ENCODE measurements at regions not wholly inside any gene's neighbourhood (a gene's known extent, or its start where the extent isn't known, plus 50 kb on each side); places are given as distances from the start of the nearest gene placed in this dataset.

DNA sequence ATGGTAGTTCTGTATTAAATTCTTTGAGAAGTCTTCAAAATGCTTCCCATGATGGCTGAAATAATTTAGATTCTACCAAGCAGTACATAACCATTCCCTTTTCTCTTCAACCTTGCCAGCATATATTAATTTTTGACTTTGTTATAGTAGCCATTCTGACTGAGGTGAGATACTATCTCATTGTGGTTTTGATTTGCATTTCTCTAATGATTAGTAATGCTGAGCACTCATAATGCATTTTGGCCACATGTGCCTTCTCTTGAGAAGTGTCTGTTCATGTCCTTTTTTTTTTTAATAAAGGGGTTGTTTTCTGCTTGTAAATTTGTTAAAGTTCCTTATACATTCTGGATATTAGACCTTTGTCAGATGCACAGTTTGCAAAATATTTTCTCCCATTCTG, 173.9 kb downstream of the CALCRL start:
- Mint-ChIP-seq H3K9me3 (peaks cover 2% of the 10 kb centered on the region), H3K4me1 (ENCODE audit: low read depth) (no peaks in the 10 kb centered on the region), H3K27me3 (ENCODE audit: low read depth) (no peaks in the 10 kb centered on the region), H3K4me3 (no peak overlapping the region), H3K27ac (no peak overlapping the region), H3K36me3 (ENCODE audit: low read depth) (no peaks in the 10 kb centered on the region)
- no peak for DNase-seq
- intact Hi-C loops (cut with micrococcal nuclease) = no loop called here
- CTCF ChIA-PET = no interaction called here

- Mint-ChIP-seq H3K36me3 (ENCODE audit: low read depth) (no peaks in the 10 kb centered on the region), H3K4me3 (no peak overlapping the region), H3K9me3 (no peaks in the 10 kb centered on the region), H3K4me1 (ENCODE audit: low read depth) (no peaks in the 10 kb centered on the region), H3K27me3 (ENCODE audit: low read depth) (no peaks in the 10 kb centered on the region), H3K27ac (no peak overlapping the region)
- intact Hi-C loops (cut with micrococcal nuclease) = no loop called here
- DNase-seq = no peak
- CTCF ChIA-PET = no interaction called here
Measured at GRCh38 chr2:187272255-187272654, 175.8 kb downstream of the CALCRL start.

- no peaks in the 10 kb centered on the region for H3K4me1 Mint-ChIP-seq (ENCODE audit: low read depth)
Measured at GRCh38 chr2:187271825-187272224, 176.2 kb downstream of the CALCRL start.

GRCh38 chr2:187266645-187267044, 181.4 kb downstream of the CALCRL start:
- DNase-seq = no peak
- intact Hi-C loops (cut with micrococcal nuclease) = no loop called here
- no peak overlapping the region for H3K4me3 Mint-ChIP-seq
- H3K36me3 Mint-ChIP-seq (ENCODE audit: low read depth) = no peaks in the 10 kb centered on the region
- H3K27me3 Mint-ChIP-seq (ENCODE audit: low read depth) = no peaks in the 10 kb centered on the region
- no peak overlapping the region for H3K27ac Mint-ChIP-seq
- CTCF ChIA-PET = no interaction called here
- peaks cover 2% of the 10 kb centered on the region for H3K9me3 Mint-ChIP-seq
- H3K4me1 Mint-ChIP-seq (ENCODE audit: low read depth) = no peaks in the 10 kb centered on the region

More at GRCh38 chr2:187271825-187272224, 176.2 kb downstream of the CALCRL start:
- intact Hi-C loops (cut with micrococcal nuclease) = no loop called here
- Mint-ChIP-seq H3K27ac (no peak overlapping the region), H3K4me3 (no peak overlapping the region), H3K36me3 (ENCODE audit: low read depth) (no peaks in the 10 kb centered on the region), H3K27me3 (ENCODE audit: low read depth) (no peaks in the 10 kb centered on the region), H3K9me3 (no peaks in the 10 kb centered on the region)
- no peak for DNase-seq
- CTCF ChIA-PET = no interaction called here

GRCh38 chr2:187266147-187266546, 181.9 kb downstream of the CALCRL start:
- H3K9me3 Mint-ChIP-seq = peaks cover 2% of the 10 kb centered on the region
- CTCF ChIA-PET = no interaction called here
- intact Hi-C loops (cut with micrococcal nuclease) = no loop called here
- no peak overlapping the region for H3K4me3 Mint-ChIP-seq
- DNase-seq = no peak
- H3K4me1 Mint-ChIP-seq (ENCODE audit: low read depth) = no peaks in the 10 kb centered on the region
- no peak overlapping the region for H3K27ac Mint-ChIP-seq
- no peaks in the 10 kb centered on the region for H3K36me3 Mint-ChIP-seq (ENCODE audit: low read depth)
- H3K27me3 Mint-ChIP-seq (ENCODE audit: low read depth) = no peaks in the 10 kb centered on the region

DNA sequence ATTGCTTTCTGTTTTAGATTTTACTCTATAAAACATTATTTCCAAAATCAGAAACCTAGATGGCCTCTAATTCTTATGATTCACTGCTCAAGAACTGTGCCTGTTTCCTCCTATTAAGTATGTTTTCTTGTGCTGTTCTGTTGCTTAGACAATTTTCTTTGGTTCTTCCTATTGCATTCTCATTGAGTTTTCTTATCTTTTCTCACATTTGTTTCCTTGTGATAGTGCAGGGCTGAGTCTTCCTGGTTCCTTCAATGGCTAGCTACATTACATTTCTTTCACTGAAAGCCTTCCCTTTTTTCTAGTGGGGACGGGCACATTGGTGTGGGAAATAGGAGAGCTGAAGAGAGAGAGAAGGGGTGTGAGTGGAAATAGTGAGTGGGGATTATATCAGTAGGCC, 183.4 kb downstream of the CALCRL start:
- intact Hi-C loops (cut with micrococcal nuclease) = no loop called here
- no peaks in the 10 kb centered on the region for H3K4me1 Mint-ChIP-seq (ENCODE audit: low read depth)
- no peak overlapping the region for H3K27ac Mint-ChIP-seq
- DNase-seq = no peak
- H3K4me3 Mint-ChIP-seq = no peak overlapping the region
- H3K36me3 Mint-ChIP-seq (ENCODE audit: low read depth) = no peaks in the 10 kb centered on the region
- H3K9me3 Mint-ChIP-seq = peaks cover 2% of the 10 kb centered on the region
- H3K27me3 Mint-ChIP-seq (ENCODE audit: low read depth) = no peaks in the 10 kb centered on the region
- CTCF ChIA-PET = no interaction called here

DNA sequence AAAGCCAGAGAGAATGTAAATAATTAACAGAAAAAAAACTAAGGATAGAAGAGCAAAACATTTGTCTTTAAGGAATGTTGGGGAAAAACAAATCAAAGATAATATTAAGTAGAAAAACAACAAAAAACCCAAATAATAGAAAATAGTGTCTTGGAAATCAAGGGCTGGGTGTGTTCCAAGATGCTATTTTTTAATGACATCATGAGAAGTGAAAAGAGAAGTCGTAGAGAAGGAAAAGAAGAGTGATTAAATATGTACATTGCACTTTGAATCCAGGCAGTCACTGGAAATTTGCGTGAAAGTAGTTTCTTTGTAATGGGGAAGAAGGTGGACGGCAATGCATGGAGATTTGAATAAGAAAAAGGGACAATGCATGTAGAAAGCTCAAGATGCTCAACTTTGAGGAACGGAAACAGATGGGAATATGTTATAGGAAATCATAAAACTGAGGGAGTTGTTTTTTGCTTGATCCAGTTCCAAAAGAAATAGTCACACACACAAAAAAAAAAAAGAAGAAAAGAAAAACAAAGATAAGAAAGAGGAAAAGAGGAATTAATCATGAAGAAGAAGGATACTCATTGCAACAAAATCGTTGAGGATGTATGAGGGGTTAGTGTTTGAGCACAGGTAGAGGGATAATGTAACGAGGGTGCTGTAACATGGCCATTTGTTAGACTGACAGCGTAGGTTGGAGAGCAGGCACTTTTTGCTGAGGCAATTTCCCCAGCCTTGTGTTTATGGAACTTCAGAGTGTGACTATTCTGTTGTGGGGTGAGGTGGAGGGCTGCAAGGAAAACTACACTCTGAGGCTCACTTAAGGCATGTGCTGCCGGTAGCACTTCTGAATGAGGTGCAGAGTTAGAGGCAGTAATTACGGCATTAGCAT, 184.1 kb downstream of the CALCRL start:
- no peaks in the 10 kb centered on the region for H3K4me1 Mint-ChIP-seq (ENCODE audit: low read depth)
- peaks cover 2% of the 10 kb centered on the region for H3K9me3 Mint-ChIP-seq
- no peaks in the 10 kb centered on the region for H3K27me3 Mint-ChIP-seq (ENCODE audit: low read depth)
- H3K36me3 Mint-ChIP-seq (ENCODE audit: low read depth) = no peaks in the 10 kb centered on the region
- no peak for DNase-seq
- intact Hi-C loops (cut with micrococcal nuclease) = no loop called here
- H3K4me3 Mint-ChIP-seq = no peak overlapping the region
- H3K27ac Mint-ChIP-seq = no peak overlapping the region
- CTCF ChIA-PET = no interaction called here

- Mint-ChIP-seq H3K4me1 (ENCODE audit: low read depth) (no peaks in the 10 kb centered on the region), H3K27me3 (ENCODE audit: low read depth) (no peaks in the 10 kb centered on the region), H3K36me3 (ENCODE audit: low read depth) (no peaks in the 10 kb centered on the region), H3K27ac (no peak overlapping the region), H3K9me3 (peaks cover 2% of the 10 kb centered on the region), H3K4me3 (no peak overlapping the region)
- CTCF ChIA-PET = no interaction called here
- DNase-seq = no peak
- intact Hi-C loops (cut with micrococcal nuclease) = no loop called here
Measured at GRCh38 chr2:187261705-187262104, 186.3 kb downstream of the CALCRL start.

GRCh38 chr2:187252063-187252462, 196.0 kb downstream of the CALCRL start:
- DNase-seq = no peak
- Mint-ChIP-seq H3K27me3 (ENCODE audit: low read depth) (no peaks in the 10 kb centered on the region), H3K4me1 (ENCODE audit: low read depth) (no peaks in the 10 kb centered on the region), H3K36me3 (ENCODE audit: low read depth) (no peaks in the 10 kb centered on the region), H3K27ac (no peak overlapping the region), H3K9me3 (peaks cover 1% of the 10 kb centered on the region), H3K4me3 (no peak overlapping the region)
- CTCF ChIA-PET = no interaction called here
- intact Hi-C loops (cut with micrococcal nuclease) = no loop called here

- H3K27me3 Mint-ChIP-seq (ENCODE audit: low read depth) = no peaks in the 10 kb centered on the region
- H3K36me3 Mint-ChIP-seq (ENCODE audit: low read depth) = no peaks in the 10 kb centered on the region
- no peak overlapping the region for H3K27ac Mint-ChIP-seq
- no peaks in the 10 kb centered on the region for H3K4me1 Mint-ChIP-seq (ENCODE audit: low read depth)
- no peak for DNase-seq
- intact Hi-C loops (cut with micrococcal nuclease) = no loop called here
- H3K9me3 Mint-ChIP-seq = peaks cover 1% of the 10 kb centered on the region
- CTCF ChIA-PET = no interaction called here
- H3K4me3 Mint-ChIP-seq = no peak overlapping the region
Measured at GRCh38 chr2:187250137-187250536, 197.9 kb downstream of the CALCRL start.

DNA sequence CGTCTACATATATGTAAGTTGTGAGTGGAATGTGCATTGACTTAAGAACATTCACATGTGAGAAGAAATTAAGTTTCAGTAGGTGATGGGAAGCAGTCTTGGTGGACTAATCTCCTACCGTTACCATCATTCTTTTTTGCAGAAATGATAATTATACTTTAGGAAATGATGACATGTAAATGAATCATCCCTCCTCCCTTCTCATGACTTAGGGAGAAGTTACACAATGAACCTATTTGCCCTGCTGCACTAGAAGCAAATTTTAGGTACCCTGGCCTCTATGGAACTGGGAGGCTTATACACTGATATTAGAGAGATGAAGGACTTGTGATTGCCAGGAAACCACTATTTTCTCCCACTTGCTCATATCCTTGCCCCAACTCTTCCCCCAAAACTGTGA, 214.2 kb downstream of the CALCRL start:
- Mint-ChIP-seq H3K27ac (no peak overlapping the region), H3K9me3 (no peaks in the 10 kb centered on the region), H3K27me3 (ENCODE audit: low read depth) (no peaks in the 10 kb centered on the region), H3K4me1 (ENCODE audit: low read depth) (no peaks in the 10 kb centered on the region), H3K4me3 (no peak overlapping the region), H3K36me3 (ENCODE audit: low read depth) (no peaks in the 10 kb centered on the region)
- DNase-seq = no peak
- intact Hi-C loops (cut with micrococcal nuclease) = no loop called here
- CTCF ChIA-PET = no interaction called here

- intact Hi-C loops (cut with micrococcal nuclease) = no loop called here
- Mint-ChIP-seq H3K36me3 (ENCODE audit: low read depth) (no peaks in the 10 kb centered on the region), H3K27ac (no peak overlapping the region), H3K4me3 (no peak overlapping the region), H3K9me3 (no peaks in the 10 kb centered on the region), H3K27me3 (ENCODE audit: low read depth) (no peaks in the 10 kb centered on the region), H3K4me1 (ENCODE audit: low read depth) (no peaks in the 10 kb centered on the region)
- CTCF ChIA-PET = no interaction called here
- no peak for DNase-seq
Measured at GRCh38 chr2:187232749-187233148, 215.3 kb downstream of the CALCRL start.

- no peaks in the 10 kb centered on the region for H3K27me3 Mint-ChIP-seq (ENCODE audit: low read depth)
Measured at GRCh38 chr2:187230088-187230487, 218.0 kb downstream of the CALCRL start.

More at GRCh38 chr2:187230088-187230487, 218.0 kb downstream of the CALCRL start:
- Mint-ChIP-seq H3K4me1 (ENCODE audit: low read depth) (no peaks in the 10 kb centered on the region), H3K36me3 (ENCODE audit: low read depth) (no peaks in the 10 kb centered on the region), H3K9me3 (no peaks in the 10 kb centered on the region), H3K4me3 (no peak overlapping the region), H3K27ac (no peak overlapping the region)
- no peak for DNase-seq
- CTCF ChIA-PET = no interaction called here
- intact Hi-C loops (cut with micrococcal nuclease) = no loop called here

Data from activated naive CD4-positive, alpha-beta T cell treated with anti-CD3 and anti-CD28 coated beads for 36 hours (primary cell).